Lower leg skin (tissue), 4 donors: ENCODE measurements at regions not wholly inside any gene's neighbourhood (a gene's known extent, or its start where the extent isn't known, plus 50 kb on each side); places are given as distances from the start of the nearest gene placed in this dataset.

Experiments
- DNase-seq, 2 donors: peaks; one replicate each; pipeline ENCODE4 v3.0.0-alpha.2; 2019; ENCODE audit warnings: low spot score in 2 of 2
- H3K4me3 ChIP-seq: fragments of 200-600 bp; sonication (generic); 2 replicates; pipeline ENCODE4 v1.5.1; 2017; ENCODE audit warnings: mild to moderate bottlenecking, low read depth; ENCODE audit not compliant: poor library complexity, severe bottlenecking
- POLR2A ChIP-seq, 2 donors: fragments of 450-650 bp; IDR thresholded peaks; one replicate each; pipeline ENCODE4 v1.6.1; 2016 to 2017; ENCODE audit warnings: antibody characterized with exemption in 2 of 2, mild to moderate bottlenecking in 1 of 2, moderate library complexity in 1 of 2
- WGBS, 2 donors: methylation state at CpG; one replicate each; pipeline ENCODE4 v1.1.5; 2018; 5-methylcytosine and 5-hydroxymethylcytosine counted together
- intact Hi-C: fragments of 100-400 bp; cut with DNase I; formaldehyde crosslinking; loops from one replicate; pipeline ENCODE4 v1.15.0; 2023; ENCODE audit warnings: low total_unique reads
- TF ChIP-seq, protein P1 (sequence below), 3 donors: fragments of 450-650 bp; IDR thresholded peaks; one replicate each; pipeline ENCODE4 v1.5.1; 2016; ENCODE audit warnings: antibody characterized with exemption in 3 of 3, mild to moderate bottlenecking in 3 of 3, moderate library complexity in 2 of 3

DNA sequence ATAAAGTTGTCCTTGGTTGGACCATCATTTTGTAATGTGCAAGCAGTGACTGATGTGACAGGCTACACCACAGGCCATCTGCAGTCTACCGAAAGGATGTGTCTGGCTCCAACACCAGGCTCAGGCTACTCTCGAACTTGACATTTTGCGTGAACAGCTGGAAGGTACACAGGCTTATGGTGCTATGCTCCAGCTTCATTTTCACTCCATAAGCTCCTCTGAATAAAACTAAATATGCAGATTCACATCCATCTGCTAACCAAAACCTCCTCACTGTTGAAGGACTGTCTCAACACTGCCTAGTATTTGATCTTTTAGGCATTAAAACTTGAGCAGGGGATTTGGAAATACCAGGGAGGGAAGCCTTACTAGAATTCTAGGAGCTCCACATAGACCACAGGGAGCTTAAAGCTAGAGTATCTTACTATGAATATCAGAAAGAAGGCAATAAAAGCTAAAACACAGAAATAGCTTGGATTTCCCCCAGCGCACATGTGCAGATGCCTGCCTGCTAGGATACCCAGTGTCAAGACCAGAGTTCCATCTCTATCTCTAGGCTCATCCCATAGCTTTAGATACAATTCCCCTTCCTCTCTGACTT, 383.9 kb upstream of the FAT3 start:
- H3K4me3 ChIP-seq: peak overlapping the region; percentile 2
- TF ChIP-seq, protein P1, sequence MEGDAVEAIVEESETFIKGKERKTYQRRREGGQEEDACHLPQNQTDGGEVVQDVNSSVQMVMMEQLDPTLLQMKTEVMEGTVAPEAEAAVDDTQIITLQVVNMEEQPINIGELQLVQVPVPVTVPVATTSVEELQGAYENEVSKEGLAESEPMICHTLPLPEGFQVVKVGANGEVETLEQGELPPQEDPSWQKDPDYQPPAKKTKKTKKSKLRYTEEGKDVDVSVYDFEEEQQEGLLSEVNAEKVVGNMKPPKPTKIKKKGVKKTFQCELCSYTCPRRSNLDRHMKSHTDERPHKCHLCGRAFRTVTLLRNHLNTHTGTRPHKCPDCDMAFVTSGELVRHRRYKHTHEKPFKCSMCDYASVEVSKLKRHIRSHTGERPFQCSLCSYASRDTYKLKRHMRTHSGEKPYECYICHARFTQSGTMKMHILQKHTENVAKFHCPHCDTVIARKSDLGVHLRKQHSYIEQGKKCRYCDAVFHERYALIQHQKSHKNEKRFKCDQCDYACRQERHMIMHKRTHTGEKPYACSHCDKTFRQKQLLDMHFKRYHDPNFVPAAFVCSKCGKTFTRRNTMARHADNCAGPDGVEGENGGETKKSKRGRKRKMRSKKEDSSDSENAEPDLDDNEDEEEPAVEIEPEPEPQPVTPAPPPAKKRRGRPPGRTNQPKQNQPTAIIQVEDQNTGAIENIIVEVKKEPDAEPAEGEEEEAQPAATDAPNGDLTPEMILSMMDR (IDR thresholded peaks at IDR 0.05): no peak
- no peak for TF ChIP-seq POLR2A (IDR thresholded peaks at IDR 0.05)
- no peak for DNase-seq
- 86 to 88% methylated on average over 4 of the region's 4 CpGs for WGBS, 2 donors
- intact Hi-C loops: no loop called here

DNA sequence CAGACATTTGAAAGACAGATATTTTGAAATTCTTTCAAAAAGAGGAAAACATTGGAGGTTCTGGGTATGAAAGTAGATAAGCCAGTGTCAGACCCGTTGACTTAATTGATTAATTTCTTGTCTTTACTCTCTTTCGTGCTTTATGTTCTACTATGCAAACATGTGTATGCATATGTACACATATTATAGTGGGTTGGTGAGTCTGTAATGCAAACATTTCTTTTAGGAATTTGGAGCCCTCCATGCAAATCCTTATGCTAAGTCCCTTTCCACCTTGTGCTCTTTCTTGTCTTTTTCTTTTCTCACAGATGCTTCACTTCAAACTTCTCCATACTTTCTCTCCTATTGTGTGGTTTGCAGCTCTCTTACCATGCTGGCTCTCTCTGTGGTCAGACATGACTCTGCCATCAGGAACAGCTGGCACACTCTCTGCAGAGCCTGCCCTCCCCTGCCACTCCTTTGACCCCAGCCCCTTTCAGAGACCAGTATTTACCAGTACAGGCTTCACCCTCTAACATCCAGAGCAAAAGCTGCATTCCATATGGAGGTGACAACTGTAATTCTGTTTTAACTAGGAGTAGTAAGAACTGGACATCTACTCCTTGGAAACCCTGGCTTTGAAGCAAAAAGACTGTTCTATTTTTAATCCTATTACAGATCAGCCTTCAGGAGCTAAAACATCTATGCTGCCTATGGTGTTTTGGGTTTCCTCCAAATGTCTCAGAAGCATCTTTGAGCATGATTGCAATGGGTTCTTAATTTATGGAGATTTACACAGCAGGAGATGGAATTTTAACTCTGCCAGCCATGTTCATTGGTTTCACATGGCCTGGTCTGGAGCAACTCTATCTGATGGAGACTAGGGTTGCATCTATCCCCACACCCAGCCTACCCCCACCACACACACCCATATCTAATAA, 386.9 kb upstream of the FAT3 start:
- H3K4me3 ChIP-seq: no peak overlapping the region
- TF ChIP-seq POLR2A (IDR thresholded peaks at IDR 0.05): no peak
- TF ChIP-seq, protein P1 (IDR thresholded peaks at IDR 0.05): no peak
- WGBS, 2 donors: 81 to 90% methylated on average over 2 of the region's 2 CpGs
- intact Hi-C loops: no loop called here
- no peak for DNase-seq

DNA sequence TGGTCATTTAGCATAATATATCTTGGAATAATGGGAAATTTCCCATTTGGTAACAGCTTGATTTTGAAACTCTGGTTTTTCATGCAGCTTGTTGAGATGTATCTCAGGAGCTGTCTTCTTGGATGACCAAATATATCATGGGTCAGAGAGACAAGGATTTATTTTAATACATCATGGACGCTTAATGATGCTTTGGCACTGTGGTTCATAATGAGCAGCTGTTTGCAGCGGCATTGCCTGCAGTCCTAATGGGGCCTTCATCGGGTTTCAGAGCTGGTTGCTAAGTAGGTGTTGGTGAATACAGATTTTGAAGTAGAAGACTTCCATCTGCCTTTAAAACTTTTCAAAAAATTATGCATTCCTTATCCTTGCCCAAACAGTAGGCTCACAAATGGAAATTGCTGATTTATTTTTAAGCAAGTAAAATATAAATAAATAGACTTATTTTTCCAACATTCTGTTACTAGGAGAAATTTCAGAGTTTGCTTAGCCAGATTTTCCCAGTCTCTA, 389.5 kb upstream of the FAT3 start:
- 78 to 82% methylated on average over 3 of the region's 3 CpGs for WGBS, 2 donors
- intact Hi-C loops: no loop called here
- TF ChIP-seq POLR2A (IDR thresholded peaks at IDR 0.05): no peak
- TF ChIP-seq, protein P1 (IDR thresholded peaks at IDR 0.05): no peak
- no peak for DNase-seq
- no peak overlapping the region for H3K4me3 ChIP-seq

DNA sequence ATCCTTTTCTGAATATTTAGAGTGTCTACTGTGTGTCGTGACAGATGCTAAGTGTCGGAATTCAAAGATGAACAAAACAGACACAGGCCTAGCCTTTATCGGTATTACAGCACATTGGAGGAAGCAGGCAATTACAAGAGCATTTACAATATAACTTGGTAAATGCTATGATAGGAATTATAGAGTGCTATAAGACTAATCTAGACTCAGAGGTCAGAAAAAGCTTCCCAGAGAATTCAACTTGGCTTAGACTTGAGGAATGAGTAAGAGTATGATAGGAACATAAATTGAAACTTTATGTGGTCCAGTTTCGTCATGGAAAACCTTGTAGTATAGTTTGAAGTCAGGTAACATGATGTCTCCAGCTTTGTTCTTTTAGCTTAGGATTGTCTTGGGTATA, 395.7 kb upstream of the FAT3 start:
- DNase-seq: no peak
- TF ChIP-seq, protein P1 (IDR thresholded peaks at IDR 0.05): no peak
- no peak for TF ChIP-seq POLR2A (IDR thresholded peaks at IDR 0.05)
- 94 to 96% methylated on average over 4 of the region's 4 CpGs for WGBS, 2 donors
- intact Hi-C loops: no loop called here
- H3K4me3 ChIP-seq: no peak overlapping the region

DNA sequence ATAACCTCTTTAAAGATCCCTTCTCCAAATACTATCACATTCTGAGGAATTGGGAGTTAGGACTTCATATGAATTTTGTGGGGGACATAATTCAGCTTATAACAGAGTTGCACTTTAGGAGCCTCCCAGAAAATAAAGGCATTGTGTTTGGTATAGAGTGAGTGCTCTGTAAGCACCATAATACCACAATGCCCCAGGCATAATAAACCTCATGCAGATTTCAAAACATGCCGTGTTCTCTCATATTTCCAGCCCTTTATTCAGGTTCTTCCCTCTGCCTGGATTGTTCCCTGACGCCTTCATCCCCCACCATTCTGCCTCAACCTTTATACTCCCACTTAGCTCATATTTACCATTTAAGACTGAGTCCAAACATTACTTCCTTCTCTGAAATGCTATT, 398.8 kb upstream of the FAT3 start:
- 48 to 50% methylated on average over 2 of the region's 2 CpGs for WGBS, 2 donors
- H3K4me3 ChIP-seq: no peak overlapping the region
- intact Hi-C loops: no loop called here
- no peak for DNase-seq
- TF ChIP-seq POLR2A (IDR thresholded peaks at IDR 0.05): no peak
- TF ChIP-seq, protein P1 (IDR thresholded peaks at IDR 0.05): no peak
